Karpas-422 (cell line): ENCODE measurements at regions not wholly inside any gene's neighbourhood (a gene's known extent, or its start where the extent isn't known, plus 50 kb on each side); places are given as distances from the start of the nearest gene placed in this dataset.

ENCODE experiments used
- DNase-seq: peaks from one replicate; pipeline ENCODE4 v3.0.0-alpha.2; 2015
- H2AFZ ChIP-seq: fragments of 200-600 bp; sonication (generic); 2 replicates; pipeline ENCODE4 v1.6.1; 2014; ENCODE audit warnings: antibody characterized with exemption, low read length, mixed read lengths
- H3K27ac ChIP-seq: fragments of 200-600 bp; sonication (generic); 2 replicates; pipeline ENCODE4 v1.5.1; 2014; ENCODE audit warnings: mild to moderate bottlenecking, low read length, moderate library complexity
- H3K27me3 ChIP-seq: fragments of 200-600 bp; sonication (generic); 2 replicates; pipeline ENCODE4 v1.6.1; 2014; ENCODE audit warnings: low read length, mixed read lengths
- H3K36me3 ChIP-seq: fragments of 200-600 bp; sonication (generic); 2 replicates; pipeline ENCODE4 v1.6.1; 2014; ENCODE audit warnings: low read length, mixed read lengths; ENCODE audit not compliant: insufficient read depth
- H3K4me1 ChIP-seq: fragments of 200-600 bp; sonication (generic); 2 replicates; pipeline ENCODE4 v1.6.1; 2014; ENCODE audit warnings: mild to moderate bottlenecking, low read length, mixed read lengths
- H3K4me2 ChIP-seq: fragments of 200-600 bp; sonication (generic); 2 replicates; pipeline ENCODE4 v1.6.1; 2014; ENCODE audit warnings: low read length, low read depth, mild to moderate bottlenecking; ENCODE audit not compliant: poor library complexity, severe bottlenecking
- H3K4me3 ChIP-seq: fragments of 200-600 bp; sonication (generic); 2 replicates; pipeline ENCODE4 v1.5.1; 2014; ENCODE audit warnings: mild to moderate bottlenecking, antibody characterized with exemption, low read length, mixed read lengths
- H3K79me2 ChIP-seq: fragments of 200-600 bp; sonication (generic); 2 replicates; pipeline ENCODE4 v1.6.1; 2014; ENCODE audit warnings: mild to moderate bottlenecking, low read length, mixed read lengths
- H3K9ac ChIP-seq: fragments of 200-600 bp; sonication (generic); 2 replicates; pipeline ENCODE4 v1.6.0; 2014; ENCODE audit warnings: low read length
- H3K9me2 ChIP-seq: fragments of 200-600 bp; sonication (generic), shearing (Covaris generic); replicated peaks from 2 replicates; pipeline ENCODE4 v1.6.0; 2014; ENCODE audit warnings: mild to moderate bottlenecking, low read length, moderate library complexity; ENCODE audit not compliant: insufficient read depth
- H3K9me3 ChIP-seq: fragments of 300-700, 200-600 bp; sonication (generic); 2 replicates; pipeline ENCODE4 v1.6.1; 2014; ENCODE audit warnings: low read length, mixed read lengths
- H4K20me1 ChIP-seq: fragments of 200-600 bp; sonication (generic); 2 replicates; pipeline ENCODE4 v1.6.1; 2014; ENCODE audit warnings: mild to moderate bottlenecking, antibody characterized with exemption, low read length, low read depth; ENCODE audit not compliant: insufficient read depth

DNA sequence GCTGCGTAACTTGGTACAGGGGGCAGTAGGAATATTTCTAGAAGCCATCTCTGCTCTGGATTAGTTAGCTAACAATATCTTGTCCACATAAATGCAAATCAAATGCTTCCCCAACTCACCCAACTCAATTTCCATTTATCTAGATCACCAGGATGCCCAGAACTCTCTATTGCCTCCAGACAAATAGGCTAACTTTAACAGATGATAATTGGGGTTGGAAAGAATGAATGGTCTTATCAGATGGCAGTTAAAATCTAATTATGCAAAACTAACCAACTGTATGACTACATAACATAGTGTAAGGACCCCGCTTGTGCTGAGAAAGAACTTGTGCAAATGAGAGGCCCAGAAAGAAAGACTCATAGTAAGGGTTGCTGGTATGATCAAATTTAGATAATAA is 1024.8 kb downstream of the PLA2G4A start:
- H3K27ac ChIP-seq, result no peak overlapping the region
- DNase-seq, result no peak
- no peaks in the 10 kb centered on the region for H3K79me2 ChIP-seq
- no peak overlapping the region for H3K9ac ChIP-seq
- H3K4me2 ChIP-seq, result no peak overlapping the region
- no peaks in the 10 kb centered on the region for H3K36me3 ChIP-seq
- no peaks in the 10 kb centered on the region for H3K9me2 ChIP-seq
- H4K20me1 ChIP-seq, result no peaks in the 10 kb centered on the region
- no peak overlapping the region for H3K4me3 ChIP-seq
- H3K4me1 ChIP-seq, result no peaks in the 10 kb centered on the region
- H3K27me3 ChIP-seq, result no peaks in the 10 kb centered on the region
- H2AFZ ChIP-seq, result no peak overlapping the region
- peaks cover 4% of the 10 kb centered on the region for H3K9me3 ChIP-seq

DNA sequence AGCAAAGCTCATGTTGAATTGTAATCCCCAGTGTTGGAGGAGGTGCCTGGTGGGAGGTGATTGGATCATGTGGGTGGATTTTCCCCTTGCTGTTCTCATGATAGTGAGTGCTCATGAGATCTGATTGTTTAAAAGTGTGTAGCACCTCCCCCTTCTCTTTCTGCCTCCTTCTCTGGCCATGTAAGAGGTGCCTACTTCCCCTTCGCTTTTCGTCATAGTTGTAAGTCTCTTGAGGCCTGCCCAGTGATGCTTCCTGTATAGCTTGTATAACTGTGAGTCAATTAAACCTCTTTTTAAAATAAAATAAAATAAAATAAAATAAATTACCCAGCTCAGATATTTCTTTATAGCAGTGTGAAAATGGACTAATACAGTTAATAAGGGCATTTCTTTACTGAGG is 1025.7 kb downstream of the PLA2G4A start:
- Histone ChIP-seq H3K4me3 (no peak overlapping the region), H3K4me2 (no peak overlapping the region), H2AFZ (no peak overlapping the region), H3K9ac (no peak overlapping the region), H3K9me2 (no peaks in the 10 kb centered on the region), H3K36me3 (no peaks in the 10 kb centered on the region), H3K27ac (no peak overlapping the region), H4K20me1 (no peaks in the 10 kb centered on the region), H3K4me1 (no peaks in the 10 kb centered on the region), H3K27me3 (no peaks in the 10 kb centered on the region), H3K79me2 (no peaks in the 10 kb centered on the region), H3K9me3 (peaks cover 4% of the 10 kb centered on the region)
- no peak for DNase-seq

DNA sequence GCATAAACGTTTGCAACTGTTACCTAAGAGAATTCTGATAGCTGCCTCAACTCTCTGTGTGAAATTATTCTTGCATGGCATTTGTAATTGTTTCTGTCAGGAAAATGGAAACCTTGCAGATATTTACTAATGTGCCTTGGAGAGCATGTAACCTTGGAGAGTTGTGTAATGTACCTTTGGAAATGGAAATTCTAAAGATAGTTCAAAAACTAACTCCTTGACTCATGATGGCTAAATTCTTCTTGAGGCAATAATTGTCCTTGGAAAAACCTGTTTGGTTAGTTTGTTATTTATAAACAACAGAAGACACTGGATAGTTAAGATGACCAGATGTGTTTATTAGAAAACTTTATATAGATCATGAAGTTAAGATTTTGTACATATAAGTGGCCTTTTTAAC is 1033.8 kb downstream of the PLA2G4A start:
- Histone ChIP-seq H3K9me3 (peaks cover 5% of the 10 kb centered on the region; the same call in 1 of the 2 replicates), H3K79me2 (no peaks in the 10 kb centered on the region), H3K36me3 (no peaks in the 10 kb centered on the region), H4K20me1 (no peaks in the 10 kb centered on the region), H3K27me3 (no peaks in the 10 kb centered on the region), H3K27ac (no peak overlapping the region), H2AFZ (no peak overlapping the region), H3K4me2 (no peak overlapping the region), H3K4me1 (no peaks in the 10 kb centered on the region), H3K9ac (no peak overlapping the region), H3K9me2 (no peaks in the 10 kb centered on the region), H3K4me3 (no peak overlapping the region)
- DNase-seq, result no peak

DNA sequence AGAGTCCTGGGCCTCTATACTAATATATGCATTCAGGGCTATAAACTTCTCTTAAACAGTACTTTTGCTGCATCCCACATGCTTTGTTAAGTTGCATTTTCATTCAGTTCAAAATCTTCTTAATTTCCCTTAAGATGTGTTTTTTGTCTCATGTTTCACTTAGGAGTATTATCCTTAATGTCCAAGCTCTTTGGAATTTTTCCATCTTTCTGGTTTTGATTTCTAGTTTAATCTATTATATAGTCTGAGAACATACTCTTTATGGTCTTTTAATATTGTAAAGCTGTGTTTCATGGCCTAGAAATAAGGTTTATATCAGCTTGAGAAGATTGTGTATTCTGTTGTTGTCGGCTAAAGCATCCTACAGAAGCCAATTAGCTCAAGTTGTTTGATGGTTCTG is 1041.8 kb downstream of the PLA2G4A start:
- Histone ChIP-seq H3K79me2 (no peaks in the 10 kb centered on the region), H3K36me3 (no peaks in the 10 kb centered on the region), H3K27ac (no peak overlapping the region), H3K27me3 (no peaks in the 10 kb centered on the region), H3K9ac (no peak overlapping the region), H3K4me1 (no peaks in the 10 kb centered on the region), H3K4me3 (no peak overlapping the region), H4K20me1 (no peaks in the 10 kb centered on the region), H2AFZ (no peak overlapping the region), H3K9me3 (no peaks in the 10 kb centered on the region), H3K9me2 (no peaks in the 10 kb centered on the region), H3K4me2 (no peak overlapping the region)
- no peak for DNase-seq

DNA sequence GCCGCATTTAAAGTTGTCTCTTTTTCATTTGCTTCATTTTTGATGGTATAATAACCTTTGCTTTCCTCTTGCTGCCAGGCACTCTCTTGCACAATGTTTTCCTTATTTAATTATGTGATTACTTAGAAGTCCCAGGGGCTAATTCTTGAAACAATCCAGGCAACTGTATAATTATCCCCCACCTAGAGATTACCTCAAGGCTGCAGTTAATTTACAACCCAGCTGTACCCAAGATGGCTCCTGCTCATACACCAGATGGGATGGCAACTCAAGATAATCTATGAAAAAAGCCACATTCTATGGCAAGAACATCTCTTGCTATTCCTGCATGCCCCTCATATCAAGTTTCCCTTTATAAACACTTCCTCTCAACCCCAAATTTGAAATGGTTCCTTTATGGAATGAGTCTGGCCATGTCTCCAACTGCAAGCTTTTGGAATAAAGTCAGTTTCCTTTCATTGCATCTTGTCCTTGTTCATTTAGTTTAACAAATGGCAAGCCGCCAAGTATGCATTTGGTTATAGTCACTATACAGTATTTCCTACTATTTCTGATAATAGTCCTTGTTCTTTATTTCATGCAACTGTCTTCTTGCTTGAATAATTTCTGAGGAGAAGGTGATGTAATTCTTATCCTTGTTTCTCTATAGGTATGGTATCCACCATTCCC is 1042.6 kb downstream of the PLA2G4A start:
- H3K4me2 ChIP-seq, result no peak overlapping the region
- H3K9ac ChIP-seq, result no peak overlapping the region
- no peaks in the 10 kb centered on the region for H3K4me1 ChIP-seq
- no peaks in the 10 kb centered on the region for H3K9me3 ChIP-seq
- H3K9me2 ChIP-seq, result no peaks in the 10 kb centered on the region
- H3K36me3 ChIP-seq, result no peaks in the 10 kb centered on the region
- no peak overlapping the region for H3K4me3 ChIP-seq
- H2AFZ ChIP-seq, result no peak overlapping the region
- no peak overlapping the region for H3K27ac ChIP-seq
- no peak for DNase-seq
- no peaks in the 10 kb centered on the region for H3K79me2 ChIP-seq
- H3K27me3 ChIP-seq, result no peaks in the 10 kb centered on the region
- no peaks in the 10 kb centered on the region for H4K20me1 ChIP-seq

DNA sequence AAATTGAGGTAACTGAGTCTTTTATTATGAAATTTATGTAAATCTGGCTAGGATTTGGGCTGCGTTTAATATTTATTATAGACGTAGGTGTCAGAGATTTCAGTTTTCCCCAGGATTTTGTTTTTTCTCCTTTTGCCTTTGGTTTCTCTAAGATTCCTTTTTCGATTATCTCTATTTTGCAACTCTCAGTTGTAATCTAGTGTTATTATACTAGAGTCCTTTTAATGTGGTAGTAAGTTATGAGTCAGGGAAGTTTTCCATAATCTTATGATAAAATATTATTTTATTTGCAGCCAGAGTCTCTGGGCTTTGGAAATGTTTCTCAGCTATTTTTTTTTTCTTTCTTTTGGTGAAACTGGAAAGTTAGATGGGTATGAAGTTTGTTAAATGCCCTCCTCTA is 1043.8 kb downstream of the PLA2G4A start:
- no peak for DNase-seq
- Histone ChIP-seq H4K20me1 (no peaks in the 10 kb centered on the region), H3K79me2 (no peaks in the 10 kb centered on the region), H3K9me3 (no peaks in the 10 kb centered on the region), H3K4me2 (no peak overlapping the region), H3K9me2 (no peaks in the 10 kb centered on the region), H3K36me3 (no peaks in the 10 kb centered on the region), H3K4me3 (no peak overlapping the region), H3K9ac (no peak overlapping the region), H3K4me1 (no peaks in the 10 kb centered on the region), H2AFZ (no peak overlapping the region), H3K27me3 (no peaks in the 10 kb centered on the region), H3K27ac (no peak overlapping the region)

DNA sequence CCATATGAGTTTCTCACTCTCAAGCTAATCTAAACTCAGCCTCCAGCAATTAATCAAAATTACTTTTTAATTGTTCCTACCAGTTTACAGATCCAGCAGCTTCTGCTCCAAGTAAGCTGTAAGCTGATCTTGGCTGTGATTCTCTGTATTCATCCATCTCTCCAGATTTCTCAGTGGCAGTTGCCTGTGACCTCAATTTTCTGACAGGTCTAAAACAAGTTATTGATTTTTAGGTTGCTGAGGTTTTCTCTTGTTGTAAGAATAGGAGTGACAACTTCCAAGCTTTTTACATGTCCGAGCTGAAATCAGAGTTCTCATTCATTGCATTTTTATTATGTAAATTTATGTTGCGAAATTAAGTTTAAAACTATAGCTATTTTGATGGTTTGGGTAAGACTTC is 1044.4 kb downstream of the PLA2G4A start:
- Histone ChIP-seq H3K4me2 (no peak overlapping the region), H4K20me1 (no peaks in the 10 kb centered on the region), H3K27ac (no peak overlapping the region), H3K9ac (no peak overlapping the region), H2AFZ (no peak overlapping the region), H3K36me3 (no peaks in the 10 kb centered on the region), H3K4me1 (no peaks in the 10 kb centered on the region), H3K9me2 (no peaks in the 10 kb centered on the region), H3K27me3 (no peaks in the 10 kb centered on the region), H3K4me3 (no peak overlapping the region), H3K79me2 (no peaks in the 10 kb centered on the region), H3K9me3 (no peaks in the 10 kb centered on the region)
- DNase-seq, result no peak

DNA sequence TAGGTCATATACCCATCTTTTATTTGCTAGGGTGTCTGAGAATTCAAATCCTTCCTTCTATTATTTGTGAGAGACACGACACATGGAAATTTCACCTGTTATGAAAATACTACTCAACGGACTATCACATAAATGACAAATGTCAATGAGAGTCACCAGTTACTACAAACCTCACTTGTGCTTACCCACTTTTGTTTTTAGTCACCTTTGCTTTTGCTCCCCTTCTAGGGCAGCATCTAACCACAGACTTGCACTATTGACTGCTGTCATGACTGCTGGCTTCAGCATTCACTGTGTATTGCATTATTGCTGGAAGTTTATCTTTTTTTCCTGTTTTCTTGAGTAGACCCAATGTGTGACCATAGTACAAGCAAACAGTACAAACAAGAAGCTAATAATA is 1048.0 kb downstream of the PLA2G4A start:
- Histone ChIP-seq H2AFZ (no peak overlapping the region; the same call in 1 of the 2 replicates), H3K4me2 (no peak overlapping the region), H3K9me3 (no peaks in the 10 kb centered on the region), H3K4me1 (no peaks in the 10 kb centered on the region), H3K27me3 (no peaks in the 10 kb centered on the region), H3K27ac (no peak overlapping the region), H3K9ac (no peak overlapping the region), H4K20me1 (no peaks in the 10 kb centered on the region), H3K9me2 (no peaks in the 10 kb centered on the region), H3K4me3 (no peak overlapping the region), H3K79me2 (no peaks in the 10 kb centered on the region), H3K36me3 (no peaks in the 10 kb centered on the region)
- DNase-seq, result no peak

DNA sequence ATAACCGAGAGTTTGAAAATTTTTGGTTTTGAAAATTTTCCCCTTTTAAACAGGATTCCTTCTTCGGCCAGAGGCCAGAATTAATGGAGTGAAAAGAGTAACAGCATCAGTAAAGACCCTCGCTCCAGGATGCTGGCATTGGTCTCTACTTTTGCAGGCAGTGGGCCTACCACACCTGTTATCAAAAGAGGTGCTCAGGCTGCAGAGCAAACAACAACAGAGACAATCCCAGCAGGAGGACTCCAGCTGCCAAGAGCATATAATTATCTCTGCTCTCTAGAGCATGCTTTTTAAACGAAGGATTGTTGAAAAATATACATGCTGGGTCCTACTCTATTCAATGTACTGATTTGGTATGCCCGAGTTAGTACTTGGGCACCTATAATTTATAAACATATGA is 1048.5 kb downstream of the PLA2G4A start:
- H3K9ac ChIP-seq, result no peak overlapping the region
- H3K9me3 ChIP-seq, result no peaks in the 10 kb centered on the region
- H3K9me2 ChIP-seq, result no peaks in the 10 kb centered on the region
- H3K4me1 ChIP-seq, result no peaks in the 10 kb centered on the region
- no peaks in the 10 kb centered on the region for H3K27me3 ChIP-seq
- H3K36me3 ChIP-seq, result no peaks in the 10 kb centered on the region
- no peak overlapping the region for H2AFZ ChIP-seq
- no peaks in the 10 kb centered on the region for H4K20me1 ChIP-seq
- no peak overlapping the region for H3K4me3 ChIP-seq
- no peak overlapping the region for H3K4me2 ChIP-seq
- DNase-seq, result no peak
- H3K27ac ChIP-seq, result no peak overlapping the region
- H3K79me2 ChIP-seq, result no peaks in the 10 kb centered on the region
